Endothelial cell of umbilical vein (primary cell): ENCODE measurements at regions not wholly inside any gene's neighbourhood (a gene's known extent, or its start where the extent isn't known, plus 50 kb on each side); places are given as distances from the start of the nearest gene placed in this dataset.

Experiments
- BruUV-seq: library from RNA; stranded (reverse); fragments of 400-500 nt; replicated peaks from 2 replicates; lab custom pipeline; 2021; lab: Mats Ljungman, UMichigan
- CTCF ChIA-PET: fragments of 300-600, 350-600 bp; sonication (Branson Sonifier 250); formaldehyde crosslinking; loops from one replicate; lab custom pipeline; 2021; ENCODE audit warnings: antibody characterized with exemption, inconsistent platforms; lab: Charles Lee
- POLR2A ChIA-PET: fragments of 300-600, 350-600 bp; sonication (Branson Sonifier 250); formaldehyde crosslinking; loops from one replicate; lab custom pipeline; 2021; ENCODE audit warnings: antibody characterized with exemption, inconsistent platforms; lab: Charles Lee
- DNase-seq: peaks from one replicate; pipeline ENCODE4 v3.0.0-alpha.2; 2011; ENCODE audit warnings: low read depth, low spot score
- FAIRE-seq: peaks from 2 replicates; lab custom pipeline; 2011; peaks lifted over from hg19 to GRCh38; lab: Jason Lieb, UNC
- H2AFZ ChIP-seq: 2 replicates; pipeline ENCODE4 v1.6.0; 2012; ENCODE audit warnings: low read depth, low read length, control low read depth, inconsistent platforms
- H3K27ac ChIP-seq: 2 replicates; pipeline ENCODE4 v1.5.1; 2011; ENCODE audit warnings: low read depth, mild to moderate bottlenecking, control low read depth, low read length, moderate library complexity; ENCODE audit not compliant: insufficient read depth
- H3K27me3 ChIP-seq, 2 experiments: 2 replicates each; pipeline versions ENCODE4 v1.6.0 to v1.6.1; 2011; ENCODE audit warnings: low read length in 2 of 2, mixed read lengths in 1 of 2; ENCODE audit not compliant: control insufficient read depth in 2 of 2, insufficient read depth in 2 of 2
- H3K36me3 ChIP-seq, 2 experiments: 2 replicates in 1 of 2; 3 replicates in 1 of 2; pipeline ENCODE4 v1.5.1; 2011; ENCODE audit warnings: low read length in 2 of 2, mild to moderate bottlenecking in 1 of 2, moderate library complexity in 1 of 2; ENCODE audit not compliant: control insufficient read depth in 2 of 2, insufficient read depth in 2 of 2; ENCODE audit errors: extremely low read depth in 1 of 2
- H3K4me1 ChIP-seq: 3 replicates; pipeline ENCODE4 v1.5.1; 2011; ENCODE audit warnings: mild to moderate bottlenecking, low read length; ENCODE audit not compliant: control insufficient read depth, insufficient read depth; ENCODE audit errors: extremely low read depth
- H3K4me2 ChIP-seq: 2 replicates; pipeline ENCODE4 v1.6.1; 2011; ENCODE audit warnings: low read length, control low read depth, mixed read lengths; ENCODE audit not compliant: insufficient read depth
- H3K4me3 ChIP-seq, 3 experiments: fragments of 200-600 bp in 1 of 3; sonication (generic), shearing (Covaris generic) in 1 of 3; replicated peaks in 1 of 3; 2 replicates each; pipeline ENCODE4 v1.5.1; 2011 to 2016; ENCODE audit warnings: control low read depth in 3 of 3, low read length in 3 of 3, mild to moderate bottlenecking in 2 of 3, inconsistent platforms in 1 of 3, low read depth in 1 of 3, moderate library complexity in 1 of 3; ENCODE audit not compliant: insufficient read depth in 1 of 3
- H3K79me2 ChIP-seq: 2 replicates; pipeline ENCODE4 v1.6.0; 2012; ENCODE audit warnings: low read length, inconsistent platforms; ENCODE audit not compliant: control insufficient read depth, insufficient read depth
- H3K9ac ChIP-seq: replicated peaks from 2 replicates; pipeline ENCODE3; 2011; ENCODE audit warnings: low read length, control low read depth; ENCODE audit not compliant: insufficient read depth; ENCODE audit errors: extremely low read depth
- H3K9me1 ChIP-seq: replicated peaks from 3 replicates; pipeline ENCODE4 v1.6.0; 2011; ENCODE audit warnings: mild to moderate bottlenecking, low read length; ENCODE audit not compliant: control insufficient read depth, insufficient read depth; ENCODE audit errors: extremely low read depth
- H3K9me3 ChIP-seq: replicated peaks from 2 replicates; pipeline ENCODE4 v1.5.1; 2012; ENCODE audit warnings: low read length, inconsistent platforms; ENCODE audit not compliant: control insufficient read depth, insufficient read depth
- H4K20me1 ChIP-seq: replicated peaks from 2 replicates; pipeline ENCODE3; 2011; ENCODE audit warnings: mild to moderate bottlenecking, low read length; ENCODE audit not compliant: control insufficient read depth, insufficient read depth; ENCODE audit errors: extremely low read depth
- EZH2 ChIP-seq: IDR thresholded peaks from 2 replicates; pipeline ENCODE4 v1.6.1; 2012; ENCODE audit warnings: borderline replicate concordance, low read depth, mild to moderate bottlenecking, moderate library complexity, low read length, inconsistent platforms; ENCODE audit not compliant: severe bottlenecking
- FOS ChIP-seq: IDR thresholded peaks from 2 replicates; pipeline ENCODE4 v1.6.1; 2011; ENCODE audit warnings: mild to moderate bottlenecking, low read length, moderate library complexity, borderline replicate concordance; ENCODE audit not compliant: insufficient read depth
- GATA2 ChIP-seq: IDR thresholded peaks from 2 replicates; pipeline ENCODE4 v1.7.0; 2011; ENCODE audit warnings: low read depth, mild to moderate bottlenecking, moderate library complexity, mixed read lengths, low read length; ENCODE audit not compliant: insufficient read length, insufficient read depth
- JUN ChIP-seq: IDR thresholded peaks from 2 replicates; pipeline ENCODE4 v1.6.1; 2011; ENCODE audit warnings: borderline replicate concordance, low read depth; ENCODE audit not compliant: insufficient read length, insufficient read depth
- MYC ChIP-seq: IDR thresholded peaks from one replicate; pipeline ENCODE4 v1.6.1; 2011; ENCODE audit warnings: mild to moderate bottlenecking, low read depth, low read length
- POLR2A ChIP-seq: IDR thresholded peaks from 2 replicates; pipeline ENCODE4 v1.6.1; 2012; ENCODE audit warnings: low read depth, mild to moderate bottlenecking, control low read depth, low read length
- POLR2AphosphoS5 ChIP-seq: IDR thresholded peaks from 2 replicates; pipeline ENCODE4 v1.6.1; 2012; ENCODE audit warnings: low read depth, mild to moderate bottlenecking, control low read depth, low read length, moderate library complexity; ENCODE audit not compliant: insufficient read depth
- dilution Hi-C: fragments of 300-500 bp; cut with MboI; formaldehyde crosslinking; loops from one replicate; pipeline ENCODE4 v1.15.0; 2019; ENCODE audit warnings: low sequenced_read_pairs; ENCODE audit not compliant: extremely low pct_ligation_motif_present
- intact Hi-C: fragments of 100-400 bp; cut with micrococcal nuclease; formaldehyde crosslinking; loops from one replicate; pipeline ENCODE4 v1.10.0; 2022
- TF ChIP-seq, protein P1 (sequence below): IDR thresholded peaks from 2 replicates; pipeline ENCODE4 v1.6.1; 2011; ENCODE audit not compliant: insufficient read depth, insufficient read length
- TF ChIP-seq, protein P2 (sequence below), 2 donors: IDR thresholded peaks; 1 replicate in 1 of 2; 2 replicates in 1 of 2; pipeline ENCODE4 v1.5.1; 2011; ENCODE audit warnings: low read length in 2 of 2, mild to moderate bottlenecking in 2 of 2, moderate library complexity in 2 of 2, control low read depth in 1 of 2, inconsistent platforms in 1 of 2, low read depth in 1 of 2; ENCODE audit not compliant: insufficient read depth in 1 of 2; ENCODE audit errors: extremely low read depth in 1 of 2

DNA sequence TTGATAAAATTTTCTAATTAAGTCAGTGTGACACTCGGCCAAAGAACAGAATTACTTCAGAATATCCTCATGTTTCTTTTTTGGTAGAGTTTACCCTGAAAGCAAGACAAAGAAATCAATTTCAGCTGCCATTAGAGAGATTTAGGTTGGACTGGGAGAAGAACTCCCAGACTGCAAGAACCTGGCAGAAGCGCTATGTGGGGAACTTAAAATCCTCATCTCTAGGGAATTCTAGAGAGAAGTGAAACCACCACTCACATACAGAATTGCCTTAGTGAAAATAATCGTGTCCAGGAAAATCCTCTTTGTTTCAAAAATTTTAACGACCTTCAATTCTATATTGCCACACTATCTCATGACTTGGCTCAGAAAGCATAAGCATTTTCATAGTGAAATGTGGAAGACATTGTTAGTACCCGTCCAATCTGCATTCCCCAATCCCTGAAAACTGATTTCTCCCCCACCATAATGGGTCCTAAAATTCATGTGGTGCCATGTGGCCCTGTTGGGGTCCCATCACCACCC, 297.3 kb upstream of the MEIS1 start:
- dilution Hi-C loops = no loop called here
- no peak for TF ChIP-seq GATA2
- TF ChIP-seq MYC = no peak

DNA sequence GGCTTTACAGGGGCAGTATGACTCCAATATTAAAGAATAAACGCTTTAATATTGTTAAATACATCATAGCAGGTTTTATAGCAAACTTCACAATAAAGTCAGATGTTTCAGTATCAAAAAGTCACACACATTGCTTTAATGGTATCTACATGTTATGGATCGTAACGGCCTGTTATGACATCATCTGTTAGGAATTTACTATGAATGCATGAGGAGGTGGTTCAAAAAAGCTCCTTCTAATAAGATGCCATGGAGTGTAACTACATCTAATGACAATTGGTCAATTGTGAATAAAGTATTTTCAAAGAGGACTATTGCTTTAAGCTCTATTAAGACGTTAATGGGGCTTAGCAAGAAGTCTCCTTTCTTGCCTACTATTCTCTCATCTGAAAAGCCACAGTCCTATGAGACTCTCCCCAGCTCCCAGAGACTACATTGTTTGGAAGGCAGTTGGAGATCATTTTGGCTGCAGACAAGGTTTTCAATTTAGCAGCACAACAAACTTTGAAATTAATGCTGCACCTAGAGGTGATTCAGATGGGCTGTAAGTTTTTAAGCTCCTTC, 300.7 kb upstream of the MEIS1 start:
- intact Hi-C loops (no loop called here), dilution Hi-C loops (no loop called here)
- H3K4me2 ChIP-seq = no peak overlapping the region
- BruUV-seq = no TSS peak
- H3K9me1 ChIP-seq = no peaks in the 10 kb centered on the region
- H2AFZ ChIP-seq = no peak overlapping the region
- ChIA-PET POLR2A (no interaction called here), CTCF (no interaction called here)
- H3K9me3 ChIP-seq = peaks cover 1% of the 10 kb centered on the region
- H3K4me3 ChIP-seq = no peak overlapping the region
- H3K36me3 ChIP-seq = no peaks in the 10 kb centered on the region
- FAIRE-seq (no peak), DNase-seq (no peak)
- H3K79me2 ChIP-seq = no peaks in the 10 kb centered on the region
- TF ChIP-seq, protein P1, sequence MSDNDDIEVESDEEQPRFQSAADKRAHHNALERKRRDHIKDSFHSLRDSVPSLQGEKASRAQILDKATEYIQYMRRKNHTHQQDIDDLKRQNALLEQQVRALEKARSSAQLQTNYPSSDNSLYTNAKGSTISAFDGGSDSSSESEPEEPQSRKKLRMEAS = no peak
- TF ChIP-seq GATA2 = no peak
- no peak for TF ChIP-seq POLR2AphosphoS5
- TF ChIP-seq EZH2 = no peak
- TF ChIP-seq MYC = no peak
- no peak for TF ChIP-seq FOS
- no peak for TF ChIP-seq POLR2A
- no peak for TF ChIP-seq JUN
- TF ChIP-seq, protein P2, sequence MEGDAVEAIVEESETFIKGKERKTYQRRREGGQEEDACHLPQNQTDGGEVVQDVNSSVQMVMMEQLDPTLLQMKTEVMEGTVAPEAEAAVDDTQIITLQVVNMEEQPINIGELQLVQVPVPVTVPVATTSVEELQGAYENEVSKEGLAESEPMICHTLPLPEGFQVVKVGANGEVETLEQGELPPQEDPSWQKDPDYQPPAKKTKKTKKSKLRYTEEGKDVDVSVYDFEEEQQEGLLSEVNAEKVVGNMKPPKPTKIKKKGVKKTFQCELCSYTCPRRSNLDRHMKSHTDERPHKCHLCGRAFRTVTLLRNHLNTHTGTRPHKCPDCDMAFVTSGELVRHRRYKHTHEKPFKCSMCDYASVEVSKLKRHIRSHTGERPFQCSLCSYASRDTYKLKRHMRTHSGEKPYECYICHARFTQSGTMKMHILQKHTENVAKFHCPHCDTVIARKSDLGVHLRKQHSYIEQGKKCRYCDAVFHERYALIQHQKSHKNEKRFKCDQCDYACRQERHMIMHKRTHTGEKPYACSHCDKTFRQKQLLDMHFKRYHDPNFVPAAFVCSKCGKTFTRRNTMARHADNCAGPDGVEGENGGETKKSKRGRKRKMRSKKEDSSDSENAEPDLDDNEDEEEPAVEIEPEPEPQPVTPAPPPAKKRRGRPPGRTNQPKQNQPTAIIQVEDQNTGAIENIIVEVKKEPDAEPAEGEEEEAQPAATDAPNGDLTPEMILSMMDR (IDR thresholded peaks at IDR 0.05; ENCODE audit: extremely low read depth in 1 of 2, insufficient read depth in 1 of 2, low read depth in 1 of 2, low read length in 2 of 2) = no peak
- no peaks in the 10 kb centered on the region for H3K27me3 ChIP-seq
- no peaks in the 10 kb centered on the region for H3K4me1 ChIP-seq
- no peak overlapping the region for H3K9ac ChIP-seq
- no peaks in the 10 kb centered on the region for H4K20me1 ChIP-seq
- H3K27ac ChIP-seq = no peak overlapping the region

More for the DNA sequence above, 297.3 kb upstream of the MEIS1 start:
- FAIRE-seq (no peak), DNase-seq (no peak)
- no peak overlapping the region for H3K9ac ChIP-seq
- no peaks in the 10 kb centered on the region for H3K9me3 ChIP-seq
- CTCF ChIA-PET = no interaction called here
- H3K4me3 ChIP-seq = no peak overlapping the region
- POLR2A ChIA-PET = no interaction called here
- H3K36me3 ChIP-seq = no peaks in the 10 kb centered on the region
- H3K79me2 ChIP-seq = no peaks in the 10 kb centered on the region
- intact Hi-C loops = no loop called here
- no peak overlapping the region for H3K27ac ChIP-seq
- no peak overlapping the region for H3K4me2 ChIP-seq
- H3K9me1 ChIP-seq = no peaks in the 10 kb centered on the region
- no peaks in the 10 kb centered on the region for H3K27me3 ChIP-seq
- H4K20me1 ChIP-seq = no peaks in the 10 kb centered on the region
- no TSS peak for BruUV-seq
- no peak overlapping the region for H2AFZ ChIP-seq
- no peaks in the 10 kb centered on the region for H3K4me1 ChIP-seq
